Endothelial cell of umbilical vein (primary cell): ENCODE measurements at regions not wholly inside any gene's neighbourhood (a gene's known extent, or its start where the extent isn't known, plus 50 kb on each side); places are given as distances from the start of the nearest gene placed in this dataset.

Source experiments
- BruUV-seq: library from RNA; stranded (reverse); fragments of 400-500 nt; replicated peaks from 2 replicates; lab custom pipeline; 2021; lab: Mats Ljungman, UMichigan
- CTCF ChIA-PET: fragments of 300-600, 350-600 bp; sonication (Branson Sonifier 250); formaldehyde crosslinking; loops from one replicate; lab custom pipeline; 2021; ENCODE audit warnings: antibody characterized with exemption, inconsistent platforms; lab: Charles Lee
- POLR2A ChIA-PET: fragments of 300-600, 350-600 bp; sonication (Branson Sonifier 250); formaldehyde crosslinking; loops from one replicate; lab custom pipeline; 2021; ENCODE audit warnings: antibody characterized with exemption, inconsistent platforms; lab: Charles Lee
- DNase-seq: peaks from one replicate; pipeline ENCODE4 v3.0.0-alpha.2; 2011; ENCODE audit warnings: low read depth, low spot score
- FAIRE-seq: peaks from 2 replicates; lab custom pipeline; 2011; peaks lifted over from hg19 to GRCh38; lab: Jason Lieb, UNC
- H2AFZ ChIP-seq: 2 replicates; pipeline ENCODE4 v1.6.0; 2012; ENCODE audit warnings: low read depth, low read length, control low read depth, inconsistent platforms
- H3K27ac ChIP-seq: 2 replicates; pipeline ENCODE4 v1.5.1; 2011; ENCODE audit warnings: low read depth, mild to moderate bottlenecking, control low read depth, low read length, moderate library complexity; ENCODE audit not compliant: insufficient read depth
- H3K27me3 ChIP-seq, 2 experiments: 2 replicates each; pipeline versions ENCODE4 v1.6.0 to v1.6.1; 2011; ENCODE audit warnings: low read length in 2 of 2, mixed read lengths in 1 of 2; ENCODE audit not compliant: control insufficient read depth in 2 of 2, insufficient read depth in 2 of 2
- H3K36me3 ChIP-seq, 2 experiments: 2 replicates in 1 of 2; 3 replicates in 1 of 2; pipeline ENCODE4 v1.5.1; 2011; ENCODE audit warnings: low read length in 2 of 2, mild to moderate bottlenecking in 1 of 2, moderate library complexity in 1 of 2; ENCODE audit not compliant: control insufficient read depth in 2 of 2, insufficient read depth in 2 of 2; ENCODE audit errors: extremely low read depth in 1 of 2
- H3K4me1 ChIP-seq: 3 replicates; pipeline ENCODE4 v1.5.1; 2011; ENCODE audit warnings: mild to moderate bottlenecking, low read length; ENCODE audit not compliant: control insufficient read depth, insufficient read depth; ENCODE audit errors: extremely low read depth
- H3K4me2 ChIP-seq: 2 replicates; pipeline ENCODE4 v1.6.1; 2011; ENCODE audit warnings: low read length, control low read depth, mixed read lengths; ENCODE audit not compliant: insufficient read depth
- H3K4me3 ChIP-seq, 3 experiments: fragments of 200-600 bp in 1 of 3; sonication (generic), shearing (Covaris generic) in 1 of 3; replicated peaks in 1 of 3; 2 replicates each; pipeline ENCODE4 v1.5.1; 2011 to 2016; ENCODE audit warnings: control low read depth in 3 of 3, low read length in 3 of 3, mild to moderate bottlenecking in 2 of 3, inconsistent platforms in 1 of 3, low read depth in 1 of 3, moderate library complexity in 1 of 3; ENCODE audit not compliant: insufficient read depth in 1 of 3
- H3K79me2 ChIP-seq: 2 replicates; pipeline ENCODE4 v1.6.0; 2012; ENCODE audit warnings: low read length, inconsistent platforms; ENCODE audit not compliant: control insufficient read depth, insufficient read depth
- H3K9ac ChIP-seq: replicated peaks from 2 replicates; pipeline ENCODE3; 2011; ENCODE audit warnings: low read length, control low read depth; ENCODE audit not compliant: insufficient read depth; ENCODE audit errors: extremely low read depth
- H3K9me1 ChIP-seq: replicated peaks from 3 replicates; pipeline ENCODE4 v1.6.0; 2011; ENCODE audit warnings: mild to moderate bottlenecking, low read length; ENCODE audit not compliant: control insufficient read depth, insufficient read depth; ENCODE audit errors: extremely low read depth
- H3K9me3 ChIP-seq: replicated peaks from 2 replicates; pipeline ENCODE4 v1.5.1; 2012; ENCODE audit warnings: low read length, inconsistent platforms; ENCODE audit not compliant: control insufficient read depth, insufficient read depth
- H4K20me1 ChIP-seq: replicated peaks from 2 replicates; pipeline ENCODE3; 2011; ENCODE audit warnings: mild to moderate bottlenecking, low read length; ENCODE audit not compliant: control insufficient read depth, insufficient read depth; ENCODE audit errors: extremely low read depth
- EZH2 ChIP-seq: IDR thresholded peaks from 2 replicates; pipeline ENCODE4 v1.6.1; 2012; ENCODE audit warnings: borderline replicate concordance, low read depth, mild to moderate bottlenecking, moderate library complexity, low read length, inconsistent platforms; ENCODE audit not compliant: severe bottlenecking
- FOS ChIP-seq: IDR thresholded peaks from 2 replicates; pipeline ENCODE4 v1.6.1; 2011; ENCODE audit warnings: mild to moderate bottlenecking, low read length, moderate library complexity, borderline replicate concordance; ENCODE audit not compliant: insufficient read depth
- GATA2 ChIP-seq: IDR thresholded peaks from 2 replicates; pipeline ENCODE4 v1.7.0; 2011; ENCODE audit warnings: low read depth, mild to moderate bottlenecking, moderate library complexity, mixed read lengths, low read length; ENCODE audit not compliant: insufficient read length, insufficient read depth
- JUN ChIP-seq: IDR thresholded peaks from 2 replicates; pipeline ENCODE4 v1.6.1; 2011; ENCODE audit warnings: borderline replicate concordance, low read depth; ENCODE audit not compliant: insufficient read length, insufficient read depth
- MYC ChIP-seq: IDR thresholded peaks from one replicate; pipeline ENCODE4 v1.6.1; 2011; ENCODE audit warnings: mild to moderate bottlenecking, low read depth, low read length
- POLR2A ChIP-seq: IDR thresholded peaks from 2 replicates; pipeline ENCODE4 v1.6.1; 2012; ENCODE audit warnings: low read depth, mild to moderate bottlenecking, control low read depth, low read length
- POLR2AphosphoS5 ChIP-seq: IDR thresholded peaks from 2 replicates; pipeline ENCODE4 v1.6.1; 2012; ENCODE audit warnings: low read depth, mild to moderate bottlenecking, control low read depth, low read length, moderate library complexity; ENCODE audit not compliant: insufficient read depth
- dilution Hi-C: fragments of 300-500 bp; cut with MboI; formaldehyde crosslinking; loops from one replicate; pipeline ENCODE4 v1.15.0; 2019; ENCODE audit warnings: low sequenced_read_pairs; ENCODE audit not compliant: extremely low pct_ligation_motif_present
- intact Hi-C: fragments of 100-400 bp; cut with micrococcal nuclease; formaldehyde crosslinking; loops from one replicate; pipeline ENCODE4 v1.10.0; 2022
- TF ChIP-seq, protein P1 (sequence below), 2 donors: IDR thresholded peaks; 1 replicate in 1 of 2; 2 replicates in 1 of 2; pipeline ENCODE4 v1.5.1; 2011; ENCODE audit warnings: low read length in 2 of 2, mild to moderate bottlenecking in 2 of 2, moderate library complexity in 2 of 2, control low read depth in 1 of 2, inconsistent platforms in 1 of 2, low read depth in 1 of 2; ENCODE audit not compliant: insufficient read depth in 1 of 2; ENCODE audit errors: extremely low read depth in 1 of 2
- TF ChIP-seq, protein P2 (sequence below): IDR thresholded peaks from 2 replicates; pipeline ENCODE4 v1.6.1; 2011; ENCODE audit not compliant: insufficient read depth, insufficient read length

DNA sequence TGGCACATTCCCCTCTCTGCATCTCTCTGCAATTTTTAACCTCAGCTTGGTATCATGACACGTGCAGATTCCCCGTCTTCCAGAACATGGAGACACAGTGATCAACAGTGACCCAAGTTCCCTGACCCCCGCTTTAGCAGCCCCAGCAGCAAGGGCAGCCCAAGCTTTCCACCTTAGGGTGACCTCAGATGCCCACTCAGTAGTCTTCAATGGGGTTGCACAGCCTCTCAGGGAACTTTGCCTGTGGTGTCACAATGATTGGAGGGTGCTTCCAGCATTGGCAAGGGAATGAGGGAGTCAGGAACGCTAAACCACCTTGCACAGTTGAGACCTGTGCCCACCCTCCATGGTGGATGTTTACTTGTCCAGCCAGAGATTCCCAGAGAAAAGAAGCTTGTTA lies 287.1 kb upstream of the CDH4 start:
- FAIRE-seq, result no peak
- H3K4me3 ChIP-seq, result no peak overlapping the region
- H3K36me3 ChIP-seq, result no peaks in the 10 kb centered on the region
- POLR2A ChIA-PET, result no interaction called here
- H3K9ac ChIP-seq, result no peak overlapping the region
- H2AFZ ChIP-seq, result no peak overlapping the region
- no peaks in the 10 kb centered on the region for H3K79me2 ChIP-seq
- no peaks in the 10 kb centered on the region for H3K27me3 ChIP-seq
- dilution Hi-C loops (no loop called here), intact Hi-C loops (no loop called here)
- no TSS peak for BruUV-seq
- H4K20me1 ChIP-seq, result no peaks in the 10 kb centered on the region
- DNase-seq, result no peak
- H3K4me2 ChIP-seq, result no peak overlapping the region
- no peaks in the 10 kb centered on the region for H3K9me1 ChIP-seq
- peaks cover 7% of the 10 kb centered on the region for H3K9me3 ChIP-seq
- TF ChIP-seq MYC, result no peak
- TF ChIP-seq POLR2A, result no peak
- TF ChIP-seq, protein P1, sequence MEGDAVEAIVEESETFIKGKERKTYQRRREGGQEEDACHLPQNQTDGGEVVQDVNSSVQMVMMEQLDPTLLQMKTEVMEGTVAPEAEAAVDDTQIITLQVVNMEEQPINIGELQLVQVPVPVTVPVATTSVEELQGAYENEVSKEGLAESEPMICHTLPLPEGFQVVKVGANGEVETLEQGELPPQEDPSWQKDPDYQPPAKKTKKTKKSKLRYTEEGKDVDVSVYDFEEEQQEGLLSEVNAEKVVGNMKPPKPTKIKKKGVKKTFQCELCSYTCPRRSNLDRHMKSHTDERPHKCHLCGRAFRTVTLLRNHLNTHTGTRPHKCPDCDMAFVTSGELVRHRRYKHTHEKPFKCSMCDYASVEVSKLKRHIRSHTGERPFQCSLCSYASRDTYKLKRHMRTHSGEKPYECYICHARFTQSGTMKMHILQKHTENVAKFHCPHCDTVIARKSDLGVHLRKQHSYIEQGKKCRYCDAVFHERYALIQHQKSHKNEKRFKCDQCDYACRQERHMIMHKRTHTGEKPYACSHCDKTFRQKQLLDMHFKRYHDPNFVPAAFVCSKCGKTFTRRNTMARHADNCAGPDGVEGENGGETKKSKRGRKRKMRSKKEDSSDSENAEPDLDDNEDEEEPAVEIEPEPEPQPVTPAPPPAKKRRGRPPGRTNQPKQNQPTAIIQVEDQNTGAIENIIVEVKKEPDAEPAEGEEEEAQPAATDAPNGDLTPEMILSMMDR (IDR thresholded peaks at IDR 0.05; ENCODE audit: extremely low read depth in 1 of 2, insufficient read depth in 1 of 2, low read depth in 1 of 2, low read length in 2 of 2), result no peak
- TF ChIP-seq FOS, result no peak
- TF ChIP-seq POLR2AphosphoS5, result no peak
- no peak for TF ChIP-seq GATA2
- TF ChIP-seq, protein P2, sequence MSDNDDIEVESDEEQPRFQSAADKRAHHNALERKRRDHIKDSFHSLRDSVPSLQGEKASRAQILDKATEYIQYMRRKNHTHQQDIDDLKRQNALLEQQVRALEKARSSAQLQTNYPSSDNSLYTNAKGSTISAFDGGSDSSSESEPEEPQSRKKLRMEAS, result no peak
- no peak for TF ChIP-seq JUN
- TF ChIP-seq EZH2, result no peak
- CTCF ChIA-PET, result no interaction called here
- no peak overlapping the region for H3K27ac ChIP-seq
- H3K4me1 ChIP-seq, result no peaks in the 10 kb centered on the region
